GM23338 (cell line): ENCODE measurements at regions not wholly inside any gene's neighbourhood (a gene's known extent, or its start where the extent isn't known, plus 50 kb on each side); places are given as distances from the start of the nearest gene placed in this dataset.

Source experiments
- CREB1 ChIP-seq: fragments of 250-450 bp; sonication (Bioruptor Pico); IDR thresholded peaks from 2 replicates; pipeline ENCODE4 v1.5.0; 2020; ENCODE audit warnings: low read depth, mild to moderate bottlenecking, moderate library complexity
- EZH2 ChIP-seq: fragments of 200-600 bp; sonication (generic); IDR thresholded peaks from one replicate; pipeline ENCODE4 v1.8.0; 2017; ENCODE audit warnings: antibody characterized with exemption, mild to moderate bottlenecking, low read depth; ENCODE audit not compliant: unreplicated experiment
- EZH2phosphoT487 ChIP-seq: fragments of 200-600 bp; sonication (generic); IDR thresholded peaks from one replicate; pipeline ENCODE4 v1.8.1; 2018; ENCODE audit warnings: antibody characterized with exemption; ENCODE audit not compliant: unreplicated experiment
- JUNB ChIP-seq: IDR thresholded peaks from one replicate; pipeline ENCODE4 v1.6.1; 2016; ENCODE audit warnings: antibody characterized with exemption; ENCODE audit not compliant: unreplicated experiment
- NANOG ChIP-seq: IDR thresholded peaks from 2 replicates; pipeline ENCODE4 v1.6.1; 2016; ENCODE audit warnings: antibody characterized with exemption, borderline replicate concordance
- POLR2AphosphoS5 ChIP-seq: IDR thresholded peaks from 2 replicates; pipeline ENCODE4 v1.6.1; 2016; ENCODE audit warnings: antibody characterized with exemption, low read depth
- STAT1 ChIP-seq: IDR thresholded peaks from one replicate; pipeline ENCODE4 v1.6.1; 2016; ENCODE audit warnings: antibody characterized with exemption; ENCODE audit not compliant: unreplicated experiment
- ZNF114 ChIP-seq: fragments of 250-450 bp; sonication (Bioruptor Pico); IDR thresholded peaks from 2 replicates; pipeline ENCODE4 v1.5.0; 2020; ENCODE audit warnings: mild to moderate bottlenecking, moderate library complexity
- ZNF331 ChIP-seq: fragments of 250-450 bp; sonication (Bioruptor Pico); IDR thresholded peaks from 2 replicates; pipeline ENCODE4 v1.5.0; 2020; ENCODE audit warnings: low read depth, mild to moderate bottlenecking, moderate library complexity
- TF ChIP-seq, protein P1 (sequence below): IDR thresholded peaks from one replicate; pipeline ENCODE4 v1.6.1; 2018; ENCODE audit warnings: antibody characterized with exemption; ENCODE audit not compliant: unreplicated experiment
- TF ChIP-seq, protein P2 (sequence below), 2 experiments: fragments of 200-600 bp in 1 of 2; sonication (generic) in 1 of 2; conservative IDR thresholded peaks; 2 replicates each; pipeline versions ENCODE4 v1.5.1 to v1.6.1; 2016 to 2017; ENCODE audit warnings: antibody characterized with exemption in 2 of 2, low read depth in 2 of 2, mild to moderate bottlenecking in 2 of 2, moderate library complexity in 1 of 2
- TF ChIP-seq, protein P3 (sequence below): IDR thresholded peaks from 2 replicates; pipeline ENCODE4 v1.6.1; 2016; ENCODE audit warnings: antibody characterized with exemption
- TF ChIP-seq, protein P4 (sequence below): fragments of 250-450 bp; sonication (Bioruptor Pico); IDR thresholded peaks from 2 replicates; pipeline ENCODE4 v1.5.0; 2020; ENCODE audit warnings: mild to moderate bottlenecking, moderate library complexity

DNA sequence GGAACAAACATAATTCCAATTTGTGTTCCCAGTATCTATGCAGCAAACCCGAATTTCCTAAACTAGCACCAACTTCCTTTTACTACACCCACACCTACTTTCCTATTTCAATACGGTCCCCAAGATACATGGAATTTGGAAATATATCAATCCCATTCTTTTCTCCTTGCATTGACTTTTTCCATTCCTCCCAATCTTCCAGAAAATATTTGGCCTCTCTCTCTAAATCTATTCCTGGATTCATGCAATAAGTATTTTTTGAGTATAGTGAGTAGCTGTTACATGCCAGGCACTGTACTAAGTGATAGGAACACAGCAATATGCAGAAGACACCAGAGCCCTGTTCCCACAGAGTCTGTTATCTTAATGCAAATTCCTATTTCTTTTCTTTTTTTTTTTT lies 216.2 kb upstream of the PIK3R1 start:
- TF ChIP-seq, protein P1, sequence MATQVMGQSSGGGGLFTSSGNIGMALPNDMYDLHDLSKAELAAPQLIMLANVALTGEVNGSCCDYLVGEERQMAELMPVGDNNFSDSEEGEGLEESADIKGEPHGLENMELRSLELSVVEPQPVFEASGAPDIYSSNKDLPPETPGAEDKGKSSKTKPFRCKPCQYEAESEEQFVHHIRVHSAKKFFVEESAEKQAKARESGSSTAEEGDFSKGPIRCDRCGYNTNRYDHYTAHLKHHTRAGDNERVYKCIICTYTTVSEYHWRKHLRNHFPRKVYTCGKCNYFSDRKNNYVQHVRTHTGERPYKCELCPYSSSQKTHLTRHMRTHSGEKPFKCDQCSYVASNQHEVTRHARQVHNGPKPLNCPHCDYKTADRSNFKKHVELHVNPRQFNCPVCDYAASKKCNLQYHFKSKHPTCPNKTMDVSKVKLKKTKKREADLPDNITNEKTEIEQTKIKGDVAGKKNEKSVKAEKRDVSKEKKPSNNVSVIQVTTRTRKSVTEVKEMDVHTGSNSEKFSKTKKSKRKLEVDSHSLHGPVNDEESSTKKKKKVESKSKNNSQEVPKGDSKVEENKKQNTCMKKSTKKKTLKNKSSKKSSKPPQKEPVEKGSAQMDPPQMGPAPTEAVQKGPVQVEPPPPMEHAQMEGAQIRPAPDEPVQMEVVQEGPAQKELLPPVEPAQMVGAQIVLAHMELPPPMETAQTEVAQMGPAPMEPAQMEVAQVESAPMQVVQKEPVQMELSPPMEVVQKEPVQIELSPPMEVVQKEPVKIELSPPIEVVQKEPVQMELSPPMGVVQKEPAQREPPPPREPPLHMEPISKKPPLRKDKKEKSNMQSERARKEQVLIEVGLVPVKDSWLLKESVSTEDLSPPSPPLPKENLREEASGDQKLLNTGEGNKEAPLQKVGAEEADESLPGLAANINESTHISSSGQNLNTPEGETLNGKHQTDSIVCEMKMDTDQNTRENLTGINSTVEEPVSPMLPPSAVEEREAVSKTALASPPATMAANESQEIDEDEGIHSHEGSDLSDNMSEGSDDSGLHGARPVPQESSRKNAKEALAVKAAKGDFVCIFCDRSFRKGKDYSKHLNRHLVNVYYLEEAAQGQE, result no peak
- TF ChIP-seq NANOG, result no peak
- TF ChIP-seq EZH2phosphoT487, result no peak
- TF ChIP-seq POLR2AphosphoS5, result no peak
- TF ChIP-seq, protein P2, sequence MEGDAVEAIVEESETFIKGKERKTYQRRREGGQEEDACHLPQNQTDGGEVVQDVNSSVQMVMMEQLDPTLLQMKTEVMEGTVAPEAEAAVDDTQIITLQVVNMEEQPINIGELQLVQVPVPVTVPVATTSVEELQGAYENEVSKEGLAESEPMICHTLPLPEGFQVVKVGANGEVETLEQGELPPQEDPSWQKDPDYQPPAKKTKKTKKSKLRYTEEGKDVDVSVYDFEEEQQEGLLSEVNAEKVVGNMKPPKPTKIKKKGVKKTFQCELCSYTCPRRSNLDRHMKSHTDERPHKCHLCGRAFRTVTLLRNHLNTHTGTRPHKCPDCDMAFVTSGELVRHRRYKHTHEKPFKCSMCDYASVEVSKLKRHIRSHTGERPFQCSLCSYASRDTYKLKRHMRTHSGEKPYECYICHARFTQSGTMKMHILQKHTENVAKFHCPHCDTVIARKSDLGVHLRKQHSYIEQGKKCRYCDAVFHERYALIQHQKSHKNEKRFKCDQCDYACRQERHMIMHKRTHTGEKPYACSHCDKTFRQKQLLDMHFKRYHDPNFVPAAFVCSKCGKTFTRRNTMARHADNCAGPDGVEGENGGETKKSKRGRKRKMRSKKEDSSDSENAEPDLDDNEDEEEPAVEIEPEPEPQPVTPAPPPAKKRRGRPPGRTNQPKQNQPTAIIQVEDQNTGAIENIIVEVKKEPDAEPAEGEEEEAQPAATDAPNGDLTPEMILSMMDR (conservative IDR thresholded peaks at IDR 0.05; ENCODE audit: low read depth in 2 of 2), result no peak
- no peak for TF ChIP-seq CREB1 (CRISPR knock-in tag)
- TF ChIP-seq, protein P3, sequence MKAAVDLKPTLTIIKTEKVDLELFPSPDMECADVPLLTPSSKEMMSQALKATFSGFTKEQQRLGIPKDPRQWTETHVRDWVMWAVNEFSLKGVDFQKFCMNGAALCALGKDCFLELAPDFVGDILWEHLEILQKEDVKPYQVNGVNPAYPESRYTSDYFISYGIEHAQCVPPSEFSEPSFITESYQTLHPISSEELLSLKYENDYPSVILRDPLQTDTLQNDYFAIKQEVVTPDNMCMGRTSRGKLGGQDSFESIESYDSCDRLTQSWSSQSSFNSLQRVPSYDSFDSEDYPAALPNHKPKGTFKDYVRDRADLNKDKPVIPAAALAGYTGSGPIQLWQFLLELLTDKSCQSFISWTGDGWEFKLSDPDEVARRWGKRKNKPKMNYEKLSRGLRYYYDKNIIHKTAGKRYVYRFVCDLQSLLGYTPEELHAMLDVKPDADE, result no peak
- TF ChIP-seq JUNB, result no peak
- TF ChIP-seq EZH2, result no peak
- TF ChIP-seq, protein P4, sequence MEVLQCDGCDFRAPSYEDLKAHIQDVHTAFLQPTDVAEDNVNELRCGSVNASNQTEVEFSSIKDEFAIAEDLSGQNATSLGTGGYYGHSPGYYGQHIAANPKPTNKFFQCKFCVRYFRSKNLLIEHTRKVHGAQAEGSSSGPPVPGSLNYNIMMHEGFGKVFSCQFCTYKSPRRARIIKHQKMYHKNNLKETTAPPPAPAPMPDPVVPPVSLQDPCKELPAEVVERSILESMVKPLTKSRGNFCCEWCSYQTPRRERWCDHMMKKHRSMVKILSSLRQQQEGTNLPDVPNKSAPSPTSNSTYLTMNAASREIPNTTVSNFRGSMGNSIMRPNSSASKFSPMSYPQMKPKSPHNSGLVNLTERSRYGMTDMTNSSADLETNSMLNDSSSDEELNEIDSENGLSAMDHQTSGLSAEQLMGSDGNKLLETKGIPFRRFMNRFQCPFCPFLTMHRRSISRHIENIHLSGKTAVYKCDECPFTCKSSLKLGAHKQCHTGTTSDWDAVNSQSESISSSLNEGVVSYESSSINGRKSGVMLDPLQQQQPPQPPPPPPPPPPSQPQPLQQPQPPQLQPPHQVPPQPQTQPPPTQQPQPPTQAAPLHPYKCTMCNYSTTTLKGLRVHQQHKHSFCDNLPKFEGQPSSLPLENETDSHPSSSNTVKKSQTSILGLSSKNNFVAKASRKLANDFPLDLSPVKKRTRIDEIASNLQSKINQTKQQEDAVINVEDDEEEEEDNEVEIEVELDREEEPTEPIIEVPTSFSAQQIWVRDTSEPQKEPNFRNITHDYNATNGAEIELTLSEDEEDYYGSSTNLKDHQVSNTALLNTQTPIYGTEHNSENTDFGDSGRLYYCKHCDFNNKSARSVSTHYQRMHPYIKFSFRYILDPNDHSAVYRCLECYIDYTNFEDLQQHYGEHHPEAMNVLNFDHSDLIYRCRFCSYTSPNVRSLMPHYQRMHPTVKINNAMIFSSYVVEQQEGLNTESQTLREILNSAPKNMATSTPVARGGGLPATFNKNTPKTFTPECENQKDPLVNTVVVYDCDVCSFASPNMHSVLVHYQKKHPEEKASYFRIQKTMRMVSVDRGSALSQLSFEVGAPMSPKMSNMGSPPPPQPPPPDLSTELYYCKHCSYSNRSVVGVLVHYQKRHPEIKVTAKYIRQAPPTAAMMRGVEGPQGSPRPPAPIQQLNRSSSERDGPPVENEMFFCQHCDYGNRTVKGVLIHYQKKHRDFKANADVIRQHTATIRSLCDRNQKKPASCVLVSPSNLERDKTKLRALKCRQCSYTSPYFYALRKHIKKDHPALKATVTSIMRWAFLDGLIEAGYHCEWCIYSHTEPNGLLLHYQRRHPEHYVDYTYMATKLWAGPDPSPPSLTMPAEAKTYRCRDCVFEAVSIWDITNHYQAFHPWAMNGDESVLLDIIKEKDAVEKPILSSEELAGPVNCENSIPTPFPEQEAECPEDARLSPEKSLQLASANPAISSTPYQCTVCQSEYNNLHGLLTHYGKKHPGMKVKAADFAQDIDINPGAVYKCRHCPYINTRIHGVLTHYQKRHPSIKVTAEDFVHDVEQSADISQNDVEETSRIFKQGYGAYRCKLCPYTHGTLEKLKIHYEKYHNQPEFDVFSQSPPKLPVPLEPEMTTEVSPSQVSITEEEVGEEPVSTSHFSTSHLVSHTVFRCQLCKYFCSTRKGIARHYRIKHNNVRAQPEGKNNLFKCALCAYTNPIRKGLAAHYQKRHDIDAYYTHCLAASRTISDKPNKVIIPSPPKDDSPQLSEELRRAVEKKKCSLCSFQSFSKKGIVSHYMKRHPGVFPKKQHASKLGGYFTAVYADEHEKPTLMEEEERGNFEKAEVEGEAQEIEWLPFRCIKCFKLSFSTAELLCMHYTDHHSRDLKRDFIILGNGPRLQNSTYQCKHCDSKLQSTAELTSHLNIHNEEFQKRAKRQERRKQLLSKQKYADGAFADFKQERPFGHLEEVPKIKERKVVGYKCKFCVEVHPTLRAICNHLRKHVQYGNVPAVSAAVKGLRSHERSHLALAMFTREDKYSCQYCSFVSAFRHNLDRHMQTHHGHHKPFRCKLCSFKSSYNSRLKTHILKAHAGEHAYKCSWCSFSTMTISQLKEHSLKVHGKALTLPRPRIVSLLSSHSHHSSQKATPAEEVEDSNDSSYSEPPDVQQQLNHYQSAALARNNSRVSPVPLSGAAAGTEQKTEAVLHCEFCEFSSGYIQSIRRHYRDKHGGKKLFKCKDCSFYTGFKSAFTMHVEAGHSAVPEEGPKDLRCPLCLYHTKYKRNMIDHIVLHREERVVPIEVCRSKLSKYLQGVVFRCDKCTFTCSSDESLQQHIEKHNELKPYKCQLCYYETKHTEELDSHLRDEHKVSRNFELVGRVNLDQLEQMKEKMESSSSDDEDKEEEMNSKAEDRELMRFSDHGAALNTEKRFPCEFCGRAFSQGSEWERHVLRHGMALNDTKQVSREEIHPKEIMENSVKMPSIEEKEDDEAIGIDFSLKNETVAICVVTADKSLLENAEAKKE (CRISPR knock-in tag), result no peak
- TF ChIP-seq STAT1, result no peak
- TF ChIP-seq ZNF331, result no peak
- no peak for TF ChIP-seq ZNF114
